HG02970 (cell line): ENCODE measurements at regions not wholly inside any gene's neighbourhood (a gene's known extent, or its start where the extent isn't known, plus 50 kb on each side); places are given as distances from the start of the nearest gene placed in this dataset.

Experiments
- ATAC-seq: cut with Tn5 transposase; IDR thresholded peaks from one replicate; pipeline ENCODE4 v1.9.1; 2021; ENCODE audit warnings: mild to moderate bottlenecking, moderate library complexity, moderate number of reproducible peaks; ENCODE audit not compliant: unreplicated experiment, low FRiP score

- no peak for ATAC-seq
Observed at GRCh38 chr14:53528185-53528671, 375.1 kb upstream of the DDHD1 start.

GRCh38 chr14:53526200-53526599, 373.1 kb upstream of the DDHD1 start:
- no peak for ATAC-seq

- ATAC-seq: no peak
Observed at GRCh38 chr14:53525608-53526007, 372.5 kb upstream of the DDHD1 start.

- ATAC-seq: no peak
Observed at GRCh38 chr14:53524391-53524790, 371.3 kb upstream of the DDHD1 start.

- no peak for ATAC-seq
Observed at GRCh38 chr14:53523226-53523625, 370.1 kb upstream of the DDHD1 start.

GRCh38 chr14:53520078-53520928, 367.2 kb upstream of the DDHD1 start:
- no peak for ATAC-seq

- ATAC-seq: no peak
Observed at GRCh38 chr14:53519137-53519536, 366.0 kb upstream of the DDHD1 start.

- ATAC-seq: no peak
Observed at GRCh38 chr14:53517270-53517960, 364.3 kb upstream of the DDHD1 start.

GRCh38 chr14:53516261-53516774, 363.2 kb upstream of the DDHD1 start:
- no peak for ATAC-seq

GRCh38 chr14:53515276-53515675, 362.2 kb upstream of the DDHD1 start:
- ATAC-seq: no peak

- ATAC-seq: no peak
Observed at GRCh38 chr14:53514197-53514596, 361.1 kb upstream of the DDHD1 start.

GRCh38 chr14:53510281-53510912, 357.3 kb upstream of the DDHD1 start:
- ATAC-seq: no peak

GRCh38 chr14:53509276-53510244, 356.4 kb upstream of the DDHD1 start:
- no peak for ATAC-seq

- ATAC-seq: no peak
Observed at GRCh38 chr14:53501361-53502211, 348.5 kb upstream of the DDHD1 start.

- no peak for ATAC-seq
Observed at GRCh38 chr14:53500191-53500590, 347.1 kb upstream of the DDHD1 start.

GRCh38 chr14:53496668-53497067, 343.5 kb upstream of the DDHD1 start:
- ATAC-seq: no peak

- ATAC-seq: no peak
Observed at GRCh38 chr14:53495846-53496343, 342.8 kb upstream of the DDHD1 start.

- ATAC-seq: no peak
Observed at GRCh38 chr14:53494587-53494986, 341.5 kb upstream of the DDHD1 start.

GRCh38 chr14:53493860-53494259, 340.7 kb upstream of the DDHD1 start:
- no peak for ATAC-seq
